Ishikawa (cell line): ENCODE measurements at regions not wholly inside any gene's neighbourhood (a gene's known extent, or its start where the extent isn't known, plus 50 kb on each side); places are given as distances from the start of the nearest gene placed in this dataset.

Experiments
- CEBPB ChIP-seq: IDR thresholded peaks from 2 replicates; pipeline ENCODE4 v1.6.1; 2012
- CREB1 ChIP-seq: IDR thresholded peaks from 2 replicates; pipeline ENCODE4 v1.6.1; 2012; ENCODE audit warnings: low read depth
- EGR1 ChIP-seq: IDR thresholded peaks from 2 replicates; pipeline ENCODE4 v1.6.1; 2012
- EP300 ChIP-seq: IDR thresholded peaks from 2 replicates; pipeline ENCODE4 v1.6.1; 2012; ENCODE audit warnings: borderline replicate concordance
- MAX ChIP-seq: IDR thresholded peaks from 2 replicates; pipeline ENCODE4 v1.6.1; 2012
- NFIC ChIP-seq: IDR thresholded peaks from 2 replicates; pipeline ENCODE4 v1.6.1; 2012
- RAD21 ChIP-seq: IDR thresholded peaks from 2 replicates; pipeline ENCODE4 v1.6.1; 2012; ENCODE audit warnings: low read depth
- REST ChIP-seq: IDR thresholded peaks from 2 replicates; pipeline ENCODE4 v1.6.1; 2012; ENCODE audit warnings: low read depth, mild to moderate bottlenecking
- TAF1 ChIP-seq: IDR thresholded peaks from 2 replicates; pipeline ENCODE4 v1.6.1; 2012; ENCODE audit warnings: low read depth, mild to moderate bottlenecking
- TCF12 ChIP-seq: IDR thresholded peaks from 2 replicates; pipeline ENCODE4 v1.6.1; 2012; ENCODE audit warnings: low read depth
- TEAD4 ChIP-seq: IDR thresholded peaks from 2 replicates; pipeline ENCODE4 v1.6.1; 2012
- USF1 ChIP-seq: IDR thresholded peaks from 2 replicates; pipeline ENCODE4 v1.6.1; 2012
- YY1 ChIP-seq: IDR thresholded peaks from 2 replicates; pipeline ENCODE4 v1.6.1; 2012; ENCODE audit warnings: low read depth
- ZBTB7A ChIP-seq: IDR thresholded peaks from 2 replicates; pipeline ENCODE4 v1.6.1; 2012; ENCODE audit warnings: low read depth

GRCh38 chr13:39282400-39282972 is 244.2 kb downstream of the NHLRC3 start:
- no peak for TF ChIP-seq ZBTB7A
- TF ChIP-seq NFIC = no peak
- no peak for TF ChIP-seq RAD21

- TF ChIP-seq YY1 (no peak), EGR1 (no peak)
Observed at GRCh38 chr13:39283072-39283471, 244.8 kb downstream of the NHLRC3 start.

- TF ChIP-seq CREB1 (no peak), TEAD4 (no peak), MAX (no peak), TAF1 (no peak), EP300 (no peak), ZBTB7A (no peak), EGR1 (no peak), TCF12 (no peak), RAD21 (no peak), CEBPB (no peak), YY1 (no peak), REST (no peak), USF1 (no peak)
Observed at GRCh38 chr13:39284801-39285388, 246.6 kb downstream of the NHLRC3 start.
